Vagina (tissue), 2 donors: ENCODE measurements at regions not wholly inside any gene's neighbourhood (a gene's known extent, or its start where the extent isn't known, plus 50 kb on each side); places are given as distances from the start of the nearest gene placed in this dataset.
"Not testable (repeated sequence)": the region's sequence is repeated elsewhere in the genome, so short reads cannot be mapped to it uniquely, and the experiment has no call there.

Experiments used
- POLR2A ChIP-seq, 2 donors: fragments of 450-650 bp; IDR thresholded peaks; one replicate each; pipeline ENCODE4 v1.6.1; 2017; ENCODE audit warnings: antibody characterized with exemption in 2 of 2, mild to moderate bottlenecking in 2 of 2, moderate library complexity in 2 of 2
- TF ChIP-seq, protein P1 (sequence below), 3 experiments: fragments of 450-650 bp in 2 of 3; fragments of 200-600 bp in 1 of 3; sonication (generic) in 1 of 3; IDR thresholded peaks; one replicate each; pipeline ENCODE4 v1.5.1; 2017 to 2019; ENCODE audit warnings: antibody characterized with exemption in 3 of 3, mild to moderate bottlenecking in 2 of 3, moderate library complexity in 2 of 3

- TF ChIP-seq, protein P1, sequence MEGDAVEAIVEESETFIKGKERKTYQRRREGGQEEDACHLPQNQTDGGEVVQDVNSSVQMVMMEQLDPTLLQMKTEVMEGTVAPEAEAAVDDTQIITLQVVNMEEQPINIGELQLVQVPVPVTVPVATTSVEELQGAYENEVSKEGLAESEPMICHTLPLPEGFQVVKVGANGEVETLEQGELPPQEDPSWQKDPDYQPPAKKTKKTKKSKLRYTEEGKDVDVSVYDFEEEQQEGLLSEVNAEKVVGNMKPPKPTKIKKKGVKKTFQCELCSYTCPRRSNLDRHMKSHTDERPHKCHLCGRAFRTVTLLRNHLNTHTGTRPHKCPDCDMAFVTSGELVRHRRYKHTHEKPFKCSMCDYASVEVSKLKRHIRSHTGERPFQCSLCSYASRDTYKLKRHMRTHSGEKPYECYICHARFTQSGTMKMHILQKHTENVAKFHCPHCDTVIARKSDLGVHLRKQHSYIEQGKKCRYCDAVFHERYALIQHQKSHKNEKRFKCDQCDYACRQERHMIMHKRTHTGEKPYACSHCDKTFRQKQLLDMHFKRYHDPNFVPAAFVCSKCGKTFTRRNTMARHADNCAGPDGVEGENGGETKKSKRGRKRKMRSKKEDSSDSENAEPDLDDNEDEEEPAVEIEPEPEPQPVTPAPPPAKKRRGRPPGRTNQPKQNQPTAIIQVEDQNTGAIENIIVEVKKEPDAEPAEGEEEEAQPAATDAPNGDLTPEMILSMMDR (IDR thresholded peaks at IDR 0.05) = not testable (repeated sequence)
- not testable (repeated sequence) for TF ChIP-seq POLR2A (IDR thresholded peaks at IDR 0.05)
These were observed 319.2 kb downstream of the SPATA31A1 start for GRCh38 chr9:39674437-39675210.
